Activated CD8-positive, alpha-beta memory T cell treated with anti-CD3 and anti-CD28 coated beads, Interleukin-2, amount 10 ng/mL, durations not matched to agents 7 days and 5 days (primary cell): ENCODE measurements at regions not wholly inside any gene's neighbourhood (a gene's known extent, or its start where the extent isn't known, plus 50 kb on each side); places are given as distances from the start of the nearest gene placed in this dataset.
"Not testable (repeated sequence)": the region's sequence is repeated elsewhere in the genome, so short reads cannot be mapped to it uniquely, and the experiment has no call there.

Experiments used
- ATAC-seq: fragments of 150-1000 bp; cut with Tn5 transposase; one replicate; pipeline ENCODE4 v1.10.0; 2021; ENCODE audit warnings: moderate library complexity
- CTCF ChIA-PET: fragments of 350-600 bp; sonication (Branson Sonifier 250); formaldehyde crosslinking; loops from one replicate; lab custom pipeline; 2021; ENCODE audit warnings: antibody characterized with exemption; lab: Charles Lee
- DNase-seq: peaks from one replicate; pipeline ENCODE4 v3.0.0-alpha.2; 2020
- H3K27ac Mint-ChIP-seq: one replicate; pipeline ENCODE4 v1.8.0; 2021; ENCODE audit warnings: mild to moderate bottlenecking, mixed read lengths
- H3K27me3 Mint-ChIP-seq: one replicate; pipeline ENCODE4 v1.8.0; 2021; ENCODE audit warnings: mixed read lengths
- H3K36me3 Mint-ChIP-seq: one replicate; pipeline ENCODE4 v1.8.0; 2021; ENCODE audit warnings: mild to moderate bottlenecking, mixed read lengths
- H3K4me1 Mint-ChIP-seq: one replicate; pipeline ENCODE4 v1.8.0; 2021; ENCODE audit warnings: mixed read lengths
- H3K4me3 Mint-ChIP-seq: one replicate; pipeline ENCODE4 v1.8.0; 2021; ENCODE audit warnings: mild to moderate bottlenecking, moderate library complexity, mixed read lengths
- H3K9me3 Mint-ChIP-seq: one replicate; pipeline ENCODE4 v1.8.0; 2022; ENCODE audit warnings: low read depth, mixed read lengths

DNA sequence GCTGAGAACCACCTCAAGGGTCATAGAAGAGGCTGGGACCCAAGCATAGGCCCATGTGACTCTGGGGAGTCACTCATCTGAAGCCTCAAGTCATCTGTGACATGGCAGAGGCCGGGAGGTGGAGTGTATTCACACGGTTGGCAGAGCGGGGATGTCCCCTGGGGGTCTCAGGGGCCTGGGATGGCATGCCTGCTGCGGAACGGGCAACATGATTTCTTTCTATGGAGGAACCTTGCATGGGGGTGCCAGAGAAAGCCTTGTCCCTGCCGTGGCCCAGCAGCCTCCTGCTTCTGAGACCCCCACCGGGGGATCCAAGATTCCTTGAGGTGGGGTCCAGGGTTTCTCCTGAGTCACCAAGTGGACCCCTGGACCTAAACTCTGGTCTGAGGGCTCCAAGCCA, 173.7 kb upstream of the TPTE start:
- H3K36me3 Mint-ChIP-seq, DNase-seq, CTCF ChIA-PET, H3K4me3 Mint-ChIP-seq, ATAC-seq, H3K4me1 Mint-ChIP-seq, H3K27ac Mint-ChIP-seq, H3K27me3 Mint-ChIP-seq: not testable (repeated sequence)
- H3K9me3 Mint-ChIP-seq: peaks cover 25% of the 10 kb centered on the region

DNA sequence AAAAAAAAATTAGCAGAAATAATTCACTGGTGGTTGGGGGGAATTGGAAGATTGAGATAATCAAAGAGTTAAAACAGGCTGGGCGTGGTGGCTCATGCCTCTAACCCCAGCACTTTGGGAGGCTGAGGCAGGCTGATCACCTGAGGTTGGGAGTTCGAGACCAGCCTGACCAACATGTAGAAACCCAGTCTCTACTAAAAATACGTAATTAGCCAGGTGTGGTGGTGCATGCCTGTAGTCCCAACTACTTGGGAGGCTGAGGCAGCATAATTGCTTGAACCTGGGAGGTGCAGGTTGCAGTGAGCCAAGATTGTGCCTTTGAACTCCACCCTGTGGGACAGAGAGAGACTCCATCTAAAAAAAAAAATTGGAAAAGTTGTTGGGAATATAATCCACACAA, 173.2 kb upstream of the TPTE start:
- H3K4me3 Mint-ChIP-seq, H3K4me1 Mint-ChIP-seq, ATAC-seq, CTCF ChIA-PET, DNase-seq, H3K36me3 Mint-ChIP-seq, H3K27me3 Mint-ChIP-seq, H3K27ac Mint-ChIP-seq: not testable (repeated sequence)
- H3K9me3 Mint-ChIP-seq: peaks cover 28% of the 10 kb centered on the region

DNA sequence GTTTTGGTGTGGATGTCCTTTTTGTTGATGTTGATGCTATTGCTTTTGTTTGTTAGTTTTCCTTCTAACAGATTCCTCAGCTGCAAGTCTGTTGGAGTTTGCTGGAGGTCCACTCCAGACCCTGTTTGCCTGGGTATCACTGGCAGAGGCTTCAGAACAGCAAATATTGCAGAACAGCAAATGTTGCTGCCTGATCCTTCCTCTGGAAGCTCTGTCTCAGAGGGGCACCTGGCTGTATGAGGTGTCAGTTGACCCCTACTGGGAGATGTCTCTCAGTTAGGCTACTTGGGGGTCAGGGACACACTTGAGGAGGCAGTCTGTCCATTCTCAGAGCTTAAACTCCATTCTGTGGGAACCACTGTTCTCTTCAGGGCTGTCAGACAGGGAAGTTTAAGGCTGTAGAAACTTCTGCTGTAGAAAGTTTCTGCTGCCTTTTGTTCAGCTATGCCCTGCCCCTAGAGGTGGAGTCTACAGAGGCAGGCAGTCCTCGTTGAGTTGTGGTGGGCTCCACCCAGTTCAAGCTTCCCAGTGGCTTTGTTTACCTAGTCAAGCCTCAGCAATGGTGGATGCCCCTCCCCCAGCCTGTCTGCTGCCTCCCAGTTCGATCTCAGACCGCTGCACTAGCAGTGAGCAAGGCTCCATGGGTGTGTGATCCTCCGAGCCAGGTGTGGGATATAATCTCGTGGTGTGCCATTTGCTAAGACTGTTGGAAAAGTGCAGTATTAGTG, 166.4 kb upstream of the TPTE start:
- DNase-seq, H3K4me3 Mint-ChIP-seq, H3K27me3 Mint-ChIP-seq, CTCF ChIA-PET, H3K36me3 Mint-ChIP-seq, ATAC-seq, H3K27ac Mint-ChIP-seq, H3K4me1 Mint-ChIP-seq: not testable (repeated sequence)
- peaks cover 34% of the 10 kb centered on the region for H3K9me3 Mint-ChIP-seq

DNA sequence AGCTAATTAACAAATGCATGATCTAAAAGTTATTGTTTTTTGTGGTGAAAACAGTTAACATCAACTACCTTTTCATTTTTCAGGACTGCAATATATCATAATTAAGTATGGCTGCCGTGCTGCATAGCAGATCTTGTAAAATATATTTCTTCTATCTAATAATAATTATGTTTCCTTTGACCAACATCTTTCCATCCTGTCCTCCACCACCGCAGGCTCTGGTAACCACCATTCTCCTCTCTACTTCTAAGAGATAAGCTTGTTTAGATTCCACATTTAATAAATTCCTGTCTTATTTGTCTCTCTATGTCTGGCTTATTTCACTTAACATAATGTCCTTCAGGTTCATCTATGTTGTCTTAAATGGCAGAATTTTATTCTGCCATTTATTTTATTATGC, 162.3 kb upstream of the TPTE start:
- DNase-seq, CTCF ChIA-PET, H3K36me3 Mint-ChIP-seq, H3K4me1 Mint-ChIP-seq, H3K27ac Mint-ChIP-seq, ATAC-seq, H3K4me3 Mint-ChIP-seq, H3K27me3 Mint-ChIP-seq: not testable (repeated sequence)
- peaks cover 37% of the 10 kb centered on the region for H3K9me3 Mint-ChIP-seq

DNA sequence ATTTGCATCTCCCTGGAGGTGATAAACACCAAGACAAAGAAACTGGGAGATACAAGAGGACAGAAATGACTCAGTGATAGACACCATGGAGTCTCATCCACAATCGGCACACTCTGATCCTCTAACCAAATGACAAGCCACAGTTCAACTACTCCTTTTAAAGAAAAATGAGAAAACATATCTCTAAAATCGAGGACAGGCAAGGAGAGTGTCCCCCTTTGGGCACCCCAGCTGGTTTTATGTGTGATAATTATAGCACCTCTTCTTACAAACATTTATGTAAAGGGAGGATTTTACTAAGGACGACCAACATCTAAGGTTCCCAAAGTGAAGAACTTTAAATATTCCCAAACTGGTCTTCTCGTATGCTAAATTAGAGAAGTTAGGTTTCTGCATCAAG, 161.5 kb upstream of the TPTE start:
- CTCF ChIA-PET, H3K4me1 Mint-ChIP-seq, DNase-seq, H3K4me3 Mint-ChIP-seq, H3K36me3 Mint-ChIP-seq, H3K27ac Mint-ChIP-seq, ATAC-seq, H3K27me3 Mint-ChIP-seq: not testable (repeated sequence)
- peaks cover 30% of the 10 kb centered on the region for H3K9me3 Mint-ChIP-seq

DNA sequence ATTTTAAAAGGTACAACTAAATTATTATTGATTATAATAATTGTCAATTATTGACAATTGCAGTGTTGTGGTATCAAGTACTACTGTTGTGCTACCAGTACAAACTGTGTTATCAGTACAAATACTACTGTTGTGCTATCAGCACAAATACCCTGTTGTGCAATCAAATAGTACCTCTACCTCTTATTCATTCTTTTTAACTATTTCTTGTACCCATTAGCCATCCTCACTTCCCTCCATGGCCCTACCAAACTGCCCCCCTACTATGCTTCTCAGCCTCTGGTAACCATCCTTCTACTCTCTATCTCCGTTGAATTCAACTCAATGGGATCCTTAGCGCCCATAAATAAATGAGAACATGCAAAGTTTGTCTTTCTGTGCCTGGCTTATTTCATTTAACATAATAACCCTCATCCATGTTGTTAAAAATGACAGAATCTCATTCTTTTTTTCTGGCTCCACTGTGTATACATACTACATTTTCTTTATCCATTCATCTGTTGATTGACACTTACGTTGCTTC, 160.1 kb upstream of the TPTE start:
- H3K27me3 Mint-ChIP-seq, CTCF ChIA-PET, H3K36me3 Mint-ChIP-seq, DNase-seq, ATAC-seq, H3K4me1 Mint-ChIP-seq, H3K4me3 Mint-ChIP-seq, H3K27ac Mint-ChIP-seq: not testable (repeated sequence)
- peaks cover 27% of the 10 kb centered on the region for H3K9me3 Mint-ChIP-seq

DNA sequence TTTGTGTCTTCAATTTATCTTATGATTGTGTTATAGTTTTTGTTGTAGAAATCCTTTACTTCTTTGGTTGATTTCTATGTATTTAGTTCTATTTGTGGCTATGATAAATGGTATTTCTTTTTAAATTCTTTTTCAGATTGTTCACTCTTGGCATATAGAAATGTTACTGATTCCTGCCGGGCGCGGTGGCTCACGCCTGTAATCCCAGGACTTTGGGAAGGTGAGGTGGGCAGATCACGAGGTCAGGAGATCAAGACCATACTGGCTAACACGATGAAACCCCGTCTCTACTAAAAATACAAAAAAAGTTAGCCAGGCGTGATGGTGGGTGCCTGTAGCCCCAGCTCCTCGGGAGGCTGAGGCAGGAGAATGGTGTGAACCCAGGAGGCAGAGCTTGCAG, 158.6 kb upstream of the TPTE start:
- ATAC-seq, H3K4me3 Mint-ChIP-seq, H3K4me1 Mint-ChIP-seq, H3K27me3 Mint-ChIP-seq, DNase-seq, H3K27ac Mint-ChIP-seq, CTCF ChIA-PET, H3K36me3 Mint-ChIP-seq: not testable (repeated sequence)
- H3K9me3 Mint-ChIP-seq: peaks cover 25% of the 10 kb centered on the region

DNA sequence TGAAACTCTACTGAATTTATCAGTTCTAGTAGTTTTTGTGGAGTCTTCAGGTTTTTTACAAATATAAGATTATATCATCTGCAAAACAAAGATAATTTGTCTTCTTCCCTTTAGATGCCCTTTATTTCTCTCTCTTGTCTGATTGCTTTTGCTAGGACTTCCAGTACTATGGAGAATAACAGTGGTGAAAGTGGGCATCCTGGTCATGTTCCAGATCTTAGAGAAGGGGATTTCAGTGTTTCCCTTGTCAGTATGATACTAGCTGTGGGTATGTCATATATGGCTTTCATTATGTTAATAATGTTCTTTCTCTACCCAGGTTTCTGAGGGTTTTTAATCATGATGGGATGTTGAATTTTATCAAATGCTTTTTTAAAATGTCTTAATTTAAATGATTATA, 158.1 kb upstream of the TPTE start:
- not testable (repeated sequence) for DNase-seq
- peaks cover 23% of the 10 kb centered on the region for H3K9me3 Mint-ChIP-seq

DNA sequence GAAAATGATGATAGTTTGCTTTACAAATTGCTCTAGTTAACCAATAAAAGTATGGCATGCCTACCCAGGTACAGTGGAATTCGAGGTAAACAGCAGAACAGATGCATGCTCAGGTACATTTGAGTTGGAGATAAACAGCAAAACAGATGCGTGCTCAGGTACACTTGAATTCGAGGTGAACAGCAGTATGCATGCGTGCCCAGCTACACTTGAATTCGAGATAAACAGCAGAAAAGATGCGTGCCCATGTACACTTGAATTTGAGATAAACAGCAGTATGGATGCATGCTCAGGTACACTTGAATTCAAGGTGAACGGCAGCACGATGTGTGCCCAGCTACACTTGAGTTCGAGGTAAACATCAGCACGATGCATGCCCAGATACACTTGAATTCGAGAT, 155.2 kb upstream of the TPTE start:
- H3K9me3 Mint-ChIP-seq: peaks cover 13% of the 10 kb centered on the region
- H3K4me3 Mint-ChIP-seq, H3K36me3 Mint-ChIP-seq, ATAC-seq, DNase-seq, H3K4me1 Mint-ChIP-seq, H3K27me3 Mint-ChIP-seq, CTCF ChIA-PET, H3K27ac Mint-ChIP-seq: not testable (repeated sequence)

More for the DNA sequence above, 158.1 kb upstream of the TPTE start:
- H3K4me3 Mint-ChIP-seq, H3K27me3 Mint-ChIP-seq, CTCF ChIA-PET, H3K27ac Mint-ChIP-seq, H3K4me1 Mint-ChIP-seq, ATAC-seq, H3K36me3 Mint-ChIP-seq: not testable (repeated sequence)

DNA sequence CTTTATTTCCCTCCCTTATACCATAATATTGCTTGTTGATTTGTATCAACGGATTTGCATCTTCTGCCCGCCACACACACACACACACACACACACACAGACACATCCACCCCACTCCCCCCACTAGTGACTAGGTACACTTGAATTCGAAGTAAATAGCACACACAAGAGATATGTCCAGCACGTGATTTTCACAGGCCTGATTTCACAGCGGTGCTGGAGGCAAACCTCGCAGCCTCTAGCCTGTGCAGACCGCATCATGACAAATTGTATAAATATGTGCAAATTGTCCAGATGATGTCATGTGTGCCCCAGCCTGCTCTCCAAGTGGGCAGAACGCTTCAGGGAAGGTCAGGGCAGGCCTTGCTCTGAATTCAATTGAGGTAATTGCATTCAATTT, 153.8 kb upstream of the TPTE start:
- H3K27ac Mint-ChIP-seq, H3K4me1 Mint-ChIP-seq, H3K36me3 Mint-ChIP-seq, DNase-seq, ATAC-seq, H3K9me3 Mint-ChIP-seq, H3K27me3 Mint-ChIP-seq, CTCF ChIA-PET, H3K4me3 Mint-ChIP-seq: not testable (repeated sequence)

DNA sequence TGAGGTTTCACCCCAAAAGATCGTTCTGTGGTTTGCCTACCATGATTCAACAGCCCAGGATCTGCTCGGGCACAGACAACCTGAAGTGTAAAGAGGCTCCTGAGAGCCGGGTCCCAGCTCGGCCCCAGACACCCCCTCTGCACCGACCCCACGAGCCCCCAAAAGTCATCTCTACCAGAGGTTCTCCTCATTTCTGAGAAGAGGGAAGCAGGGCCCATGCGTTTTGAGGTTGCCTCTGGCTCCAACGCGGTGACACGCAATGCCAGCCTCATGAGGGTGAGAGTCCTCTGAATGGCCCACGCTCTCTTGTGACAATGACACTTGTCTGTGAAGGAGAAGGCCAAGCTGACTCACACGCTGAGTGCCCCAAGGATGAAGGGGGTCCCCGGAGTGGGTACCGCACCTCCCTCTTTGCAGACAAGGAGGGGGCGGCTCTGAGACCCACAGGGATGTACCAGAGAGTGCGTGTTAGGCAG, 153.0 kb upstream of the TPTE start:
- H3K4me1 Mint-ChIP-seq, CTCF ChIA-PET, H3K27ac Mint-ChIP-seq, H3K27me3 Mint-ChIP-seq, DNase-seq, H3K9me3 Mint-ChIP-seq, H3K4me3 Mint-ChIP-seq, H3K36me3 Mint-ChIP-seq: not testable (repeated sequence)
- ATAC-seq: peak; percentile 40

DNA sequence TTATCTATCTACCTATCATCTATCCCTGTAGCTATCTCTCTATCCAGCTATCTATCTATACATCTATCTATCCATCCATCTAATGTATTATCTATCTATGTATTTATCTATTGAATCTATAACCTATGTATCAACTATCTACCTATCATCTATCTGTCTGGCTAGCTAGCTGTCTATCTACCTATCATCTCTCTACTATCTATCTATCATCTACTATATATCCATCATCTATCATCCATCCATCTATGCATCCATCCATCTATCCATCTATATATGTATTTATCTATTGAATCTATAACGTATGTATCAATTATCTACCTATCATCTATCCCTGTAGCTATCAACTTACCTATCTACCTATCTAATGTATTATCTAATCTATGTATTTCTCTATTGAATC, 152.1 kb upstream of the TPTE start:
- not testable (repeated sequence) for H3K4me1 Mint-ChIP-seq, H3K27me3 Mint-ChIP-seq

DNA sequence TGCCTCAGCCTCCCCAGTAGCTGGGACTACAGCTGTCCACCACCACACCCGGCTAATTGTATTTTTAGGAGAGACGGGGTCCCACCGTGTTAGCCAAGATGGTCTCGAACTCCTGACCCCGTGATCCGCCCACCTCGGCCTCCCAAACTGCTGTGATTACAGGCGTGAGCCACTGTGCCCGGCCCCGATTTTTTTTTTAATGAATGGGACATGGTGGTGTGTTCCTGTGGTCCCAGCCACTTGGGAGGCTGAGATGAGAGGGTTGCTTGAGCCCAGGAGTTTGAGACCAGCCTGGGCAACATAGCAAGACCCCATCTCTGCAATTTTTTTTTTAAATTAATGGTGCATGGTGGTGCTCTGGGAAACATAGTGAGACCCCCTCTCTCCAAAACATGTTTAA, 143.6 kb upstream of the TPTE start:
- ATAC-seq, DNase-seq, H3K4me1 Mint-ChIP-seq, H3K27me3 Mint-ChIP-seq, H3K27ac Mint-ChIP-seq, H3K36me3 Mint-ChIP-seq, H3K4me3 Mint-ChIP-seq, CTCF ChIA-PET: not testable (repeated sequence)
- peaks cover 15% of the 10 kb centered on the region for H3K9me3 Mint-ChIP-seq

More for the DNA sequence above, 152.1 kb upstream of the TPTE start:
- H3K4me3 Mint-ChIP-seq, ATAC-seq, CTCF ChIA-PET, H3K36me3 Mint-ChIP-seq, H3K27ac Mint-ChIP-seq, DNase-seq, H3K9me3 Mint-ChIP-seq: not testable (repeated sequence)

DNA sequence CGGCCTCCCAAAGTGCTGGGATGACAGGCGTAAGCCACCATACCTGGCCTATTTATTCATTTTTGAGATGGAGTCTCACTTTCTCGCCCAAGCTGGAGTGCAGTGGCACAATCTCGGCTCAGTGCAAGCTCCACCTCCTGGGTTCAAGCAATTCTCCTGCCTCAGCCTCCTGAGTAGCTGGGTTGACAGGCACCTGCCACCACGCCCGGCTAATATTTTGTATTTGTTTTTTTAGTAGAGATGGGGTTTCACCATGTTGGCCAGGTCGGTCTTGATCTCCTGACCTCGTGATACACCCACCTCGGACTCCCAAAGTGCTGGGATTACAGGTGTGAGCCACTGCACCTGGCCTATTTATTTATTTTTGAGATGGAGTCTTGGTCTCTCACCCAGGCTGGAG, 141.6 kb upstream of the TPTE start:
- H3K4me3 Mint-ChIP-seq, ATAC-seq, H3K27ac Mint-ChIP-seq, DNase-seq, H3K27me3 Mint-ChIP-seq, CTCF ChIA-PET, H3K36me3 Mint-ChIP-seq, H3K4me1 Mint-ChIP-seq: not testable (repeated sequence)
- H3K9me3 Mint-ChIP-seq: peaks cover 15% of the 10 kb centered on the region
